CD14-positive monocyte (primary cell): ENCODE measurements at regions not wholly inside any gene's neighbourhood (a gene's known extent, or its start where the extent isn't known, plus 50 kb on each side); places are given as distances from the start of the nearest gene placed in this dataset.

Source experiments
- DNase-seq, 3 donors: peaks; one replicate each; pipeline ENCODE4 v3.0.0-alpha.2; 2011 to 2022
- H2AFZ ChIP-seq: 2 replicates; pipeline ENCODE4 v1.6.0; 2012; ENCODE audit warnings: mild to moderate bottlenecking, low read depth, low read length, inconsistent platforms; ENCODE audit not compliant: insufficient read depth, poor library complexity, severe bottlenecking
- H3K27ac ChIP-seq, 2 donors: 1 replicate in 1 of 2; 2 replicates in 1 of 2; pipeline ENCODE4 v1.5.1; 2012 to 2013; ENCODE audit warnings: low read length in 2 of 2, control low read depth in 1 of 2, inconsistent platforms in 1 of 2, low read depth in 1 of 2, mild to moderate bottlenecking in 1 of 2
- H3K27me3 ChIP-seq, 2 donors: one replicate each; pipeline versions ENCODE4 v1.6.0 to v1.6.1; 2011 to 2013; ENCODE audit warnings: low read length in 2 of 2; ENCODE audit not compliant: control insufficient read depth in 2 of 2, insufficient read depth in 2 of 2
- H3K36me3 ChIP-seq, 2 donors: replicated peaks in 1 of 2; 1 replicate in 1 of 2; 2 replicates in 1 of 2; pipeline versions ENCODE4 v1.5.1 to v1.6.1; 2012 to 2013; ENCODE audit warnings: low read length in 2 of 2, control low read depth in 1 of 2, inconsistent platforms in 1 of 2, mild to moderate bottlenecking in 1 of 2; ENCODE audit not compliant: insufficient read depth in 2 of 2, control insufficient read depth in 1 of 2
- H3K4me1 ChIP-seq, 2 donors: 1 replicate in 1 of 2; 2 replicates in 1 of 2; pipeline versions ENCODE4 v1.5.1 to v1.6.1; 2012 to 2013; ENCODE audit warnings: low read length in 2 of 2, control low read depth in 1 of 2, inconsistent platforms in 1 of 2, mild to moderate bottlenecking in 1 of 2, moderate library complexity in 1 of 2; ENCODE audit not compliant: insufficient read depth in 2 of 2, control insufficient read depth in 1 of 2
- H3K4me2 ChIP-seq: replicated peaks from 2 replicates; pipeline ENCODE3; 2012; ENCODE audit warnings: low read length, moderate library complexity, mild to moderate bottlenecking; ENCODE audit not compliant: poor library complexity, severe bottlenecking; ENCODE audit errors: extremely low read depth
- H3K4me3 ChIP-seq, 3 experiments: fragments of 200-600 bp in 1 of 3; sonication (generic) in 1 of 3; replicated peaks in 1 of 3; 1 replicate in 2 of 3; 2 replicates in 1 of 3; pipeline ENCODE4 v1.5.1; 2011 to 2013; ENCODE audit warnings: low read length in 3 of 3, mild to moderate bottlenecking in 3 of 3, control low read depth in 2 of 3, low read depth in 2 of 3, inconsistent platforms in 1 of 3, moderate library complexity in 1 of 3
- H3K79me2 ChIP-seq: 2 replicates; pipeline ENCODE4 v1.6.0; 2012; ENCODE audit warnings: mild to moderate bottlenecking, control low read depth, inconsistent platforms, low read length, moderate library complexity; ENCODE audit not compliant: insufficient read depth
- H3K9ac ChIP-seq: 2 replicates; pipeline ENCODE4 v1.6.0; 2017; ENCODE audit warnings: low read length, mild to moderate bottlenecking; ENCODE audit not compliant: insufficient read depth, poor library complexity, severe bottlenecking
- H3K9me3 ChIP-seq, 2 donors: replicated peaks in 1 of 2; 1 replicate in 1 of 2; 2 replicates in 1 of 2; pipeline versions ENCODE4 v1.5.1 to v1.6.1; 2012 to 2013; ENCODE audit warnings: low read length in 2 of 2, control low read depth in 1 of 2; ENCODE audit not compliant: control insufficient read depth in 1 of 2, insufficient read depth in 1 of 2
- H4K20me1 ChIP-seq: 2 replicates; pipeline ENCODE4 v1.6.0; 2012; ENCODE audit warnings: mild to moderate bottlenecking, low read length, control low read depth, moderate library complexity; ENCODE audit not compliant: insufficient read depth
- H3K27ac Mint-ChIP-seq, 7 donors: one replicate each; pipeline ENCODE4 v1.8.0; 2020; ENCODE audit warnings: mild to moderate bottlenecking in 7 of 7, mixed read lengths in 7 of 7, moderate library complexity in 6 of 7, inconsistent platforms in 2 of 7
- H3K27me3 Mint-ChIP-seq, 3 donors: one replicate each; pipeline ENCODE4 v1.8.0; 2021 to 2022; ENCODE audit warnings: low read depth in 3 of 3, mild to moderate bottlenecking in 3 of 3, mixed read lengths in 3 of 3, moderate library complexity in 3 of 3, inconsistent platforms in 1 of 3
- H3K36me3 Mint-ChIP-seq, 2 donors: one replicate each; pipeline ENCODE4 v1.8.0; 2020; ENCODE audit warnings: mixed read lengths in 2 of 2, inconsistent platforms in 1 of 2, mild to moderate bottlenecking in 1 of 2
- H3K4me1 Mint-ChIP-seq: one replicate; pipeline ENCODE4 v1.8.0; 2020; ENCODE audit warnings: mild to moderate bottlenecking, mixed read lengths
- H3K4me3 Mint-ChIP-seq, 2 donors: one replicate each; pipeline ENCODE4 v1.8.0; 2020; ENCODE audit warnings: mild to moderate bottlenecking in 2 of 2, mixed read lengths in 2 of 2, moderate library complexity in 1 of 2
- H3K9me3 Mint-ChIP-seq, 7 donors: one replicate each; pipeline ENCODE4 v1.8.0; 2020 to 2022; ENCODE audit warnings: mixed read lengths in 7 of 7, mild to moderate bottlenecking in 6 of 7, moderate library complexity in 6 of 7, inconsistent platforms in 2 of 7
- whole genome bisulfite sequencing: methylation state at CpG from one replicate; pipeline ENCODE4 v1.1.5; 2013; ENCODE audit warnings: missing lambda C conversion rate; ENCODE audit not compliant: insufficient coverage; 5-methylcytosine and 5-hydroxymethylcytosine counted together
- intact Hi-C, 2 donors: fragments of 100-400 bp; cut with micrococcal nuclease; formaldehyde crosslinking; loops; one replicate each; pipeline versions ENCODE4 v1.15.0 to v1.15.1; 2023
- TF ChIP-seq, protein P1 (sequence below): fragments of 200-600 bp; IDR thresholded peaks from one replicate; pipeline ENCODE4 v1.8.0; 2022; ENCODE audit warnings: antibody characterized with exemption, mild to moderate bottlenecking

- Histone ChIP-seq H3K4me3 (no peak overlapping the region), H2AFZ (no peak overlapping the region), H4K20me1 (no peaks in the 10 kb centered on the region), H3K27me3 (no peaks in the 10 kb centered on the region), H3K4me2 (no peak overlapping the region), H3K27ac (no peak overlapping the region), H3K4me1 (no peaks in the 10 kb centered on the region), H3K9ac (no peak overlapping the region), H3K79me2 (no peaks in the 10 kb centered on the region), H3K9me3 (no peaks in the 10 kb centered on the region), H3K36me3 (no peaks in the 10 kb centered on the region)
- no peak for DNase-seq
- Mint-ChIP-seq H3K27me3 (no peaks in the 10 kb centered on the region), H3K4me1 (no peaks in the 10 kb centered on the region), H3K4me3 (no peak overlapping the region), H3K9me3 (peaks cover 0 to 7% (median 0%) of the 10 kb centered on the region in 7 donors), H3K27ac (no peak overlapping the region), H3K36me3 (no peaks in the 10 kb centered on the region)
- intact Hi-C loops = no loop called here
- WGBS = 100% methylated on average over 1 of the region's 1 CpG
- TF ChIP-seq, protein P1, sequence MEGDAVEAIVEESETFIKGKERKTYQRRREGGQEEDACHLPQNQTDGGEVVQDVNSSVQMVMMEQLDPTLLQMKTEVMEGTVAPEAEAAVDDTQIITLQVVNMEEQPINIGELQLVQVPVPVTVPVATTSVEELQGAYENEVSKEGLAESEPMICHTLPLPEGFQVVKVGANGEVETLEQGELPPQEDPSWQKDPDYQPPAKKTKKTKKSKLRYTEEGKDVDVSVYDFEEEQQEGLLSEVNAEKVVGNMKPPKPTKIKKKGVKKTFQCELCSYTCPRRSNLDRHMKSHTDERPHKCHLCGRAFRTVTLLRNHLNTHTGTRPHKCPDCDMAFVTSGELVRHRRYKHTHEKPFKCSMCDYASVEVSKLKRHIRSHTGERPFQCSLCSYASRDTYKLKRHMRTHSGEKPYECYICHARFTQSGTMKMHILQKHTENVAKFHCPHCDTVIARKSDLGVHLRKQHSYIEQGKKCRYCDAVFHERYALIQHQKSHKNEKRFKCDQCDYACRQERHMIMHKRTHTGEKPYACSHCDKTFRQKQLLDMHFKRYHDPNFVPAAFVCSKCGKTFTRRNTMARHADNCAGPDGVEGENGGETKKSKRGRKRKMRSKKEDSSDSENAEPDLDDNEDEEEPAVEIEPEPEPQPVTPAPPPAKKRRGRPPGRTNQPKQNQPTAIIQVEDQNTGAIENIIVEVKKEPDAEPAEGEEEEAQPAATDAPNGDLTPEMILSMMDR = no peak
Measured at GRCh38 chr4:23481566-23481965, 408.3 kb downstream of the PPARGC1A start.

- Mint-ChIP-seq H3K4me3 (no peak overlapping the region), H3K4me1 (no peaks in the 10 kb centered on the region), H3K36me3 (no peaks in the 10 kb centered on the region), H3K9me3 (peaks cover 0 to 7% (median 0%) of the 10 kb centered on the region in 7 donors), H3K27ac (no peak overlapping the region), H3K27me3 (no peaks in the 10 kb centered on the region)
- H2AFZ ChIP-seq = no peak overlapping the region
- intact Hi-C loops = no loop called here
- no peaks in the 10 kb centered on the region for H3K36me3 ChIP-seq
- TF ChIP-seq, protein P1 = no peak
- H3K9me3 ChIP-seq = no peaks in the 10 kb centered on the region
- no peaks in the 10 kb centered on the region for H3K79me2 ChIP-seq
- no peaks in the 10 kb centered on the region for H4K20me1 ChIP-seq
- H3K27ac ChIP-seq = no peak overlapping the region
- no peak overlapping the region for H3K4me3 ChIP-seq
- no peak overlapping the region for H3K9ac ChIP-seq
- H3K4me2 ChIP-seq = no peak overlapping the region
- DNase-seq = no peak
- no peaks in the 10 kb centered on the region for H3K27me3 ChIP-seq
- no peaks in the 10 kb centered on the region for H3K4me1 ChIP-seq
Measured at GRCh38 chr4:23477905-23478304, 411.9 kb downstream of the PPARGC1A start.
